UCSD-AML1 (cell line): ENCODE measurements at regions not wholly inside any gene's neighbourhood (a gene's known extent, or its start where the extent isn't known, plus 50 kb on each side); places are given as distances from the start of the nearest gene placed in this dataset.

ENCODE experiments used
- DNase-seq: peaks from one replicate; lab custom pipeline; 2025; ENCODE audit not compliant: unreplicated experiment; lab: John Stamatoyannopoulos, UW

DNA sequence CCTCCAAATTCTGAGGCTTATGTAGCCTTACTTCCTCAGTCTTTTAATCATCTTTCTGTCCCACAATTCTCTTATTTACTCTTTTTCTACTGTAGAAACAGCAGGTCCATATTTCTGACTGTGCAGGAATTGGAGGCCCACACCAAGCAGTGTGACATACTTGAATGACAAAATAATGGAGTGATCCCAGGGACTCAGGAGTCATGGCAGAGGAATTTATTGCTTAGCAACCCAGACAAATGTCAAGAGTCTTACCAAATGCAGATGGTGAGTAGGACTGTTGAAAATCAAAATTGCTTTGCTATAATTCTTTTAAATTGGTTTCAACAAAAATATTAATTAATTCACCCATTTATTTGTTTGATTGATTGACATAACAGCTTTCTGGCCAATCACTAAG lies 59.9 kb downstream of the HTR1B start:
- DNase-seq, result no peak

- DNase-seq, result no peak
These were observed 62.1 kb downstream of the HTR1B start for GRCh38 chr6:77401231-77401630.

GRCh38 chr6:77397561-77397960 lies 65.7 kb downstream of the HTR1B start:
- no peak for DNase-seq

GRCh38 chr6:77389402-77389801 lies 73.9 kb downstream of the HTR1B start:
- no peak for DNase-seq

DNA sequence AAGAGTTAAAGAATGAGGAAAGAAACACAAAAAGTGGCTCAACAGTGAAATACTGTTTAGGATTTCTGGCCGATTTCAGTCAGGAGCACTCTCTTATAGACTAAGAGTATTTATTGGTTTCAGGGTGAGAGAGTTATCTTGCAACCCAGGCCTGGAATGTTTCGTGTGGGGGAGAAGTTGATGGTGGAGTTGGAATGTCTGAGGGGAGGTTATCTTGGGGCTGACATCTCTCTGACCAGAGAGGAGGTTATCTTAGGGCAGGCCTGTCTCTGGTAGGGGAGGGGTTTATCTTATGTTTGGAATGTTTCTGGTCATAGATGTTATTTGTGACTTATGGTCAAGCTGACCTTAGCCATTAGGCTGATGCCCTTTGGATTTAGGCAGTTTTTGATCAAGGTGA lies 80.3 kb downstream of the HTR1B start:
- DNase-seq, result no peak

- DNase-seq, result no peak
These were observed 89.3 kb downstream of the HTR1B start for GRCh38 chr6:77373955-77374354.

DNA sequence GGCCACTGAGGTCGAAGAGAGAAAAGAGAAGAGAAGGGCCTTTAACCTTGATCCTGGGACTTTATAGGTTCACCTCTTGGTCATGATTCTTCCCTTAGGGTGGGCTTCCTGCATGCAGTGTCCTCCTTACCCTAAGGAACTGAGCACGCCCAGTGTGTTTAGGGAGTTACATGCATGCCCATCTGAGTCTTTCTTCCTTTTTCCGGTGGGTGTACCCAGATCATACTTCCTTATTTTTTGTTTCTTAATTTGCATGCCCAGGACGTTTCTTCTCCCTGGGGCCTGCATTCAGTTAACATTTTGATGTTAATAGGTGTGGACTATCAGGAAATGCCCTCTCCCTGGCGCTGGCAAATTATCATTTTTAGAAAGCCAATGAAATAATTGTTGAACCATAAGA lies 91.5 kb downstream of the HTR1B start:
- no peak for DNase-seq

DNA sequence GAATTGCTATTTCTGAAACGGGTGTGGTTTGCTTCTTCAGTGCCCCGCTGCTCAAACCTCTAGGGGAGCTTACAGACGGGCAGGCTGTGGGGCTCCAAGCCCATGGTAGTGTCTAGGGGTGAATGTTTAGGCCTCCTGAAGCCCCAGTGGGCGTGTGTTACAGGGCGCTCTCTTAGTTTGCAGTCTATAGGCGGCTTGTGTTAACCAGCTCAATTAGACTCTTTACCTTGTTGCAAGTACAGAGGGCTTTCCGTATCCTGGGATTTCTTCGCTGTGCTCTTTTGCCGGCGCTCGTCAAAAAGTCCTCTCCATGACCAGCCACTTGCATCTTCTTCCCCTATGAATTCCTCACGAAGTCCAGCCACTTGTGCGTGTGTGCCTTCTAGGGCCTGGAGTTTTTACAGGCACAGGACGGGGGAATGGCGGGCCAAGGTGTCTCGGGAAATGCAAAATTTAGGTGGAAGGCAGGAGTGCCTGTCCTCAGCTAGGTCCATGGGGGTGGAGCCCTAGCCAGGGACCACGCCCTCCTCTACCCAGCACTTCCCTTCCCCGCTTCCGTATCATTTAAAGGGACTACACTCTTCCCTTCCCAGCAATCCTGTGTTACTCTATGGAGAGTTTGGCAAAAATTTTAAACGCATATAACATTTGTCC lies 94.5 kb downstream of the HTR1B start:
- no peak for DNase-seq

- no peak for DNase-seq
These were observed 96.5 kb downstream of the HTR1B start for GRCh38 chr6:77366798-77367197.

GRCh38 chr6:77363702-77364101 lies 99.6 kb downstream of the HTR1B start:
- no peak for DNase-seq

DNA sequence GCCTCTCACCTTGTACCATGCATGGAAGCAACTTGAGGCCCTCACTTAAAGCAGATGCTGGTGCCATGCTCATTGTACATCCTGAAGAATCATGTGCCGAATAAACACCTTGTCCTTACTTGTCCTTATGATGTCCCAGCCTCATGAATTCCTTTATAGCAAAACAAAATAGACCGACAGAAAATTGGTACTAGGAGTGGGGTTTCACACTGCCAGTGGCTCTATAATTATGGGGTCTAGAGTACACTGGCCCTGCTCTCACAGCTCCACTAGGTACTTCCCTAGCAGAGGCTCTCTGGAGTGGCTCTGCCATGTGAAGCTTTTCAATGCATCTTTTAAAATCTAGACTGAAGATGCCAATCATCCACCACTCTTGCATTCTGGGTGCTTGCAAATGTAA lies 101.2 kb downstream of the HTR1B start:
- no peak for DNase-seq

- no peak for DNase-seq
These were observed 102.3 kb downstream of the HTR1B start for GRCh38 chr6:77361018-77361417.

- DNase-seq, result no peak
These were observed 106.5 kb downstream of the HTR1B start for GRCh38 chr6:77356821-77357220.

DNA sequence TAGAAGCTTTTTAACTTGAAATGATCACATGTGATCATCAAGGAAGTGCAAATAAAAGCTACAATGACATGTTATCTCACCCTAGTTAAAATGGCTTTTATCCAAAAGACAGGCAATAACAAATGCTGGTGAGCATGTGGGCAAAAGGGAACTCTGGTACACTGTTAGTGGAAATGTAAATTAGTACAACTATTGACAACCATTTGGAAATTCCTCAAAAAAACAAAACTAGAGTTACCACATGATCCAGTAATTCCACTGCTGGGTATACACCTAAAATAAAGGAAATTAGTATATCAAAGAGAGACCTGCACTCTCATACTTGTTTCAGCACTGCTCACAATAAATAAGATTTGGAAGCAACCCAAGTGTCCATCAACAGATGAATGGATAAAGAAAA lies 108.7 kb downstream of the HTR1B start:
- DNase-seq, result no peak

DNA sequence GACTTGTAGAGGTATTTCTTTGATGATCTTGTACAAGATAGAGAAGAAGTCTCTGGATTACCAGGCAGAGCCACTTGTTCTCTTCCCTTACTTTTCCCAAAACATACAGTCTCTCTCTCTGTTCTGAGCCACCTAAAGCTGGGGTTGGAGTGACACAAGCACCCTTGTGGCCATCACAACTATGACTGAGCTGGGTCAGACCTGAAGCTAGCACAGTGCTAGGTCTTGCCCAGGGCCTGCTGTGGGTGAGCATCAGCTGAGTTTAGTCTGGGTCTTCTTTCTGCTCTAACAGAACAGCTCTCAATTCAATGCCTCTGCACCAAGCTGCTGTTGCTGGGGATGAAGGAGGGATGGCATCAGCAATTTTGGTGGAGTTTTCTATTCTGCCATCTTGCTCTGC lies 110.2 kb downstream of the HTR1B start:
- DNase-seq, result no peak

GRCh38 chr6:77341058-77341986 lies 122.0 kb downstream of the HTR1B start:
- DNase-seq, result no peak

DNA sequence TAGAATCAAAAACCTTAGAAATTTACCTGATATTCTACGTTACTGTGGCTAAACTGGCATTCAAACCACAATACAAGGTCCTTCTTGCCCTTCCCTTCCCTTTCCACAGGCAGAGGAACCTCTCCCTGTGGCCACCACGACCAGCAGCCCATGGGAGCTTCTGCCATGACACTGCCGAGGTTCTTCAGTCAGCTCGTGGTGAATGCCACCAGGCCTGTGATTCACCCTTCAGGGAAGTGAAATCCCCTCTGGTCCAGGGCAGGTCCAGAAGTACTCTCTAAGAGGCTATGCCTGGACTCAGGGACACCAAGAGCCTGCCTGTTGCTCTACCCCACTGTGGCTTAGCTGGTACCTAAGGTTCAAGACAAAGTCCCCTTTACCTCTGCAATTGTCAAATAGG lies 123.0 kb downstream of the HTR1B start:
- DNase-seq, result no peak

GRCh38 chr6:77339926-77340325 lies 123.4 kb downstream of the HTR1B start:
- DNase-seq, result no peak

DNA sequence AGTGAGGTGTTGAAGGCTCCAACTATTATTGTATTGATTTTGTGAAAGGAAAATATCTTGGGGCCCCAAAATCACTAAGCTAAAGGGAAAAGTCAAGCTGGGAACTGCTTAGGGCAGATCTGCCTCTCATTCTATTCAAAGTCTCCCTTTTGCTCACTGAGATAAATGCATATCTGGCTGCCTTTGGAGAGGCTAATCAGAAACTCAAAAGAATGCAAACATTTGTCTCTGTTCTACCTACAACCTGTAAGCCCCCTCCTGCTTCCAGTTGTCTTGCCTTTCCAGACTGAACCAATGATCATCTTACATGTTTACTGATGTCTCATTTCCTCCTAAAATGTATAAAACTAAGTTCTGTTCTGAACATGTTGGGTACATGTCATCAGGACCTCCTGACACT lies 125.9 kb downstream of the HTR1B start:
- DNase-seq, result no peak

DNA sequence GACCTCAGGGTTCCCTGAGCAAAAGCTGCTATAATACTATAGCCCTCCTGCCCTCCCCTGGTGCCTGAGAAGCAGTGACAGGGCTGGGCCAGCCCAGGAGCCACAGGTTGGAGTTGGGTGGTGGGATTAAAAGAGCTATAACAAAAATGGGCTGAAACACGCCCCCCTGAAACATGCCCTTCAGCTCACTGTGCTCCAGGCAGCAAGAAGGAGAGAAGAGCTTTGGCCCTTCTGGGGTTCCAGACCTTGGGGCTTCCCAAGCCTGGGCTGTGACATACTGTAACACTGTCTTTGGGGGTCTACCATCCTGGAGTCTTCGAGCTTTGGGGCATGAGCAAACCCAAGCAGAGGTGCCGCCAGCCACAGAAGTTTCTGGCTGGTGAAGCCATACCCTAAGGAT lies 129.2 kb downstream of the HTR1B start:
- no peak for DNase-seq

- no peak for DNase-seq
These were observed 130.2 kb downstream of the HTR1B start for GRCh38 chr6:77332915-77333623.

- no peak for DNase-seq
These were observed 136.6 kb downstream of the HTR1B start for GRCh38 chr6:77326711-77327110.
